GM18502 (cell line): ENCODE measurements at regions not wholly inside any gene's neighbourhood (a gene's known extent, or its start where the extent isn't known, plus 50 kb on each side); places are given as distances from the start of the nearest gene placed in this dataset.
"Not testable (repeated sequence)": the region's sequence is repeated elsewhere in the genome, so short reads cannot be mapped to it uniquely, and the experiment has no call there.

ENCODE experiments used
- ATAC-seq: cut with Tn5 transposase; IDR thresholded peaks from one replicate; pipeline ENCODE4 v1.9.1; 2021; ENCODE audit warnings: mild to moderate bottlenecking; ENCODE audit not compliant: unreplicated experiment, poor library complexity

- no peak for ATAC-seq
These were observed 51.5 kb upstream of the MELK start for GRCh38 chr9:36521148-36521547.

GRCh38 chr9:36517131-36517530 is 55.6 kb upstream of the MELK start:
- ATAC-seq: no peak

- no peak for ATAC-seq
These were observed 68.5 kb upstream of the MELK start for GRCh38 chr9:36504156-36504555.

- no peak for ATAC-seq
These were observed 69.3 kb upstream of the MELK start for GRCh38 chr9:36503172-36504088.

DNA sequence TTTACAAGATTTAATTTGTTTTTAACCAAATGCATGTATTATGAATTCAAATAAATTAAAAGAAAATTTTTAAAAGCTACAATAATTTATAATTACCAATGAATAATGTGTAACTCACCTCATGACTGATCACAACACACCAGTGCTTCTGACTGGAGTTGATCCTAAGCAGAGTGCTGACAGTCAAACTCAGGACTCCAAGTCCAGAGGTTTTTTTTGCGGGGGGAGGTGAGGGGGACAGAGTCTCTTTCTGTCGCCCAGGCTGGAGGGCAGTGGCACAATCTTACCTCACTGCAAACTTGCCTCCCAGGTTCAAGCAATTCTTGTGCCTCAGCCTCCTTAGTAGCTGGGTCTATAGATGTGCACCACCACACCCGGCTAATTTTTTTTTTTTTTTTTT is 71.0 kb upstream of the MELK start:
- no peak for ATAC-seq

DNA sequence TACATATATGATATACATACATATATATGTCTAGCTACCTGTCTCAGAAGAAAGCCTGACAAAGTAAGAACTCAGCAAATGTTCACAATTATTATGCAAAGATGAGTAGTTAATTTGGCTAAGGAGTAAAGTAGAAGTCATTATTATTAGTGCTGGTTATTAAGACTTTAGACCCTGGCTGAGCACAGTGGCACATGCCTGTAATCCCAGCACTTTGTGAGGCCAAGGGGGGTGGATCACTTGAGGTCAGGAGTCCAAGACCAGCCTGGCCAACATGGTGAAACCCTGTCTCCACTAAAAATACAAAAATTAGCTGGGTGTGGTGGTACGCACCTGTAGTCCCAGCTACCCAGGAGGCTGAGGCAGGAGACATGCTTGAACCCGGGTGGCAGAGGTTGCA is 71.8 kb upstream of the MELK start:
- not testable (repeated sequence) for ATAC-seq

GRCh38 chr9:36499174-36499890 is 73.4 kb upstream of the MELK start:
- ATAC-seq: no peak

- ATAC-seq: not testable (repeated sequence)
These were observed 79.1 kb upstream of the MELK start for GRCh38 chr9:36493564-36493963.

DNA sequence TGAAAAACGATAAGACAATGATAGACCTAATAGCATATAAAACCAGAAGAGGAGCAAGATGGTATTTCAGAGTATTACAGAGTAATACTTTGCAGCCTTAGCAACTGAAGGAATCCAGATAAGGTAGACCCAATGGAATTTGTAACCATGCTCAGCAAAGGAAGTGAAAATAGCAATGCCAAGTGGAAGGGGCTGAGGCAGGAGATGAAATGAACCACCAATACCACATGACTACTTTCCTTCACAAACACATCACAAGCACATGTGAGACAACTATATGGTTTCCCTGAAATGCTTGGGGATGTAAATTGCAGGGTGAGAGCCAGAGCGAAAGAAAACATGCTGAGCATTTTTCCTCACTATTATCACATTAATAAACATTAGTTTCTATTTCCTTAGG is 79.8 kb upstream of the MELK start:
- no peak for ATAC-seq

GRCh38 chr9:36489453-36489852 is 83.2 kb upstream of the MELK start:
- no peak for ATAC-seq

GRCh38 chr9:36488389-36488756 is 84.3 kb upstream of the MELK start:
- no peak for ATAC-seq

- ATAC-seq: peak; percentile 89
These were observed 85.0 kb upstream of the MELK start for GRCh38 chr9:36487482-36488388.

- peak; percentile 39 for ATAC-seq
These were observed 85.7 kb upstream of the MELK start for GRCh38 chr9:36486933-36487481.

DNA sequence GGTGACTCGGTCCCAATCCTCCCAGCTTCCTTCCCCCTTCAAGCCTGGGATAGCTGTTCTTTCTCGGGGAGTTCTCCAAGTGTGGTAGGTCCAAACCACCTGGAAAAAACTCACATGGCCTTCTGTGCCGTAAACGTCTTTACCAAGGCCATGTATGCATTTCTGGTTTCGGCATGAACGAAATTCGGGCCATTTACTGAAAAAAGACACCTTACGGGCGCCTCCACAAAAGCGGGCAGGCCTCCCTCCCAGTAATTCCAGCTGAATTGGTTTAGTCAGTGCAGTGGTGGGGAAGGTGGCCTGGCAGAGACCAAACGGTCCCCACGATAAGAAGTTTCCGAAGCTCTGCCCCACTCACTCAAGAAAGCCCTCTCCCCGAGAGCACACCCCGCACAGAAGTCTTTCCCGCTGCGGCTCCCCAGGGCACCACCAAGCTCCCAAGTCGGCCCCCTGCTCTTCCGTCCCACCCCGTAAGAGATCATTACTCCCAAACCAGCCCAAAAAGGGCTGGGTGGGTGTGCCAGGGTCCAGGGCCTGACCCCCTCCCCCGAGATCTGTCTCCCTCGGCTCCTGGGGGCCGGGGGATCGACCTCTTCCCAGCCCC is 86.3 kb upstream of the MELK start:
- peak; percentile 2 for ATAC-seq

GRCh38 chr9:36485647-36486328 is 85.7 kb upstream of the RNF38 start:
- ATAC-seq: no peak

DNA sequence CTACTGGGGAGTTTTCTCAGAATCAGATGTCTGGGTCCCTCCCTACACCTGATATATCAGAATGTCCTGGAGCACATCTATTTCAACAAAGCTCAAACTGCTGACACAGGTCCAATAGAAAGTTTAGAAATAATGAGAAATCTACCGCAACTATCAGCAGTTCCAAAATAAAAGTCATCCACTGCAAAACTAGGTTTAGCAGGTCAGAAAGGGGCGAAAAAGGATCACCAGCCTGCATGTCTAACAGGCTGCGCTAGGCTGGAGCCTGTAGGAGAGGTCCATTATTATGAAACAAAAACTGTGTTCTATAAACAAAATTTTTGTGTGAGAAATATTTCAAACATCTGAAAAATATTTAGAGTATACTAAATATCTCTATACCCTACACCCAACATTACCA is 84.1 kb upstream of the RNF38 start:
- ATAC-seq: no peak

- ATAC-seq: no peak
These were observed 79.0 kb upstream of the RNF38 start for GRCh38 chr9:36479101-36479500.

GRCh38 chr9:36471359-36471758 is 71.3 kb upstream of the RNF38 start:
- ATAC-seq: no peak

- peak; percentile 96 for ATAC-seq
These were observed 70.7 kb upstream of the RNF38 start for GRCh38 chr9:36470643-36471290.
